GM12878 (cell line): ENCODE measurements at regions not wholly inside any gene's neighbourhood (a gene's known extent, or its start where the extent isn't known, plus 50 kb on each side); places are given as distances from the start of the nearest gene placed in this dataset.

Experiments
- ATAC-seq: fragments of 200-7000 bp; cut with Tn5 transposase; 3 replicates; pipeline ENCODE4 v1.9.1; 2020; ENCODE audit warnings: mild to moderate bottlenecking, moderate library complexity
- BruUV-seq: library from RNA; stranded (reverse); fragments of 400-500 nt; replicated peaks from 2 replicates; lab custom pipeline; 2021; lab: Mats Ljungman, UMichigan
- CTCF ChIA-PET: fragments of 300-600 bp; sonication (Branson Sonifier 250); formaldehyde crosslinking; extraction: SDS; loops from one replicate; lab custom pipeline; 2021; ENCODE audit warnings: inconsistent platforms; lab: Yijun Ruan, JAX
- POLR2A ChIA-PET: fragments of 350-600 bp; formaldehyde crosslinking; extraction: SDS; loops from one replicate; lab custom pipeline; 2021; ENCODE audit warnings: inconsistent platforms; lab: Charles Lee
- RAD21 ChIA-PET: fragments of 300-600 bp; sonication (Branson Sonifier 250); formaldehyde crosslinking; loops from one replicate; lab custom pipeline; 2023; ENCODE audit warnings: antibody characterized with exemption; ENCODE audit not compliant: unreplicated experiment; lab: Charles Lee
- SMC1A ChIA-PET: fragments of 300-600 bp; sonication (Branson Sonifier 250); formaldehyde crosslinking; loops from one replicate; lab custom pipeline; 2023; ENCODE audit not compliant: unreplicated experiment, uncharacterized antibody; lab: Charles Lee
- DNase-seq: peaks from one replicate; pipeline ENCODE4 v3.0.0-alpha.2; 2011; ENCODE audit warnings: low read depth, low spot score
- FAIRE-seq: peaks from 3 replicates; lab custom pipeline; 2011; peaks lifted over from hg19 to GRCh38; lab: Jason Lieb, UNC
- H2AFZ ChIP-seq: 2 replicates; pipeline ENCODE4 v1.6.0; 2011; ENCODE audit warnings: low read depth, low read length, control low read depth; ENCODE audit not compliant: control insufficient read depth
- H3K27ac ChIP-seq: 2 replicates; pipeline ENCODE4 v1.5.1; 2011; ENCODE audit warnings: control low read depth; ENCODE audit not compliant: control insufficient read depth, insufficient read depth
- H3K27me3 ChIP-seq, 2 experiments: replicated peaks in 1 of 2; 2 replicates each; pipeline versions ENCODE4 v1.6.0 to v1.6.1; 2011; ENCODE audit warnings: low read length in 1 of 2; ENCODE audit not compliant: control insufficient read depth in 2 of 2, insufficient read depth in 2 of 2
- H3K36me3 ChIP-seq, 2 experiments: 2 replicates each; pipeline ENCODE4 v1.5.1; 2011; ENCODE audit warnings: low read length in 1 of 2; ENCODE audit not compliant: control insufficient read depth in 2 of 2, insufficient read depth in 2 of 2
- H3K4me1 ChIP-seq: 2 replicates; pipeline ENCODE4 v1.6.1; 2011; ENCODE audit warnings: mild to moderate bottlenecking, low read length, moderate library complexity, mixed read lengths; ENCODE audit not compliant: control insufficient read depth, insufficient read depth
- H3K4me2 ChIP-seq: 2 replicates; pipeline ENCODE4 v1.6.0; 2011; ENCODE audit warnings: control low read depth; ENCODE audit not compliant: control insufficient read depth, insufficient read depth
- H3K4me3 ChIP-seq: fragments of 200-600 bp; sonication (generic); 2 replicates; pipeline ENCODE4 v1.5.1; 2016
- H3K79me2 ChIP-seq: 2 replicates; pipeline ENCODE4 v1.6.0; 2011; ENCODE audit warnings: low read length; ENCODE audit not compliant: control insufficient read depth, insufficient read depth
- H3K9ac ChIP-seq: 2 replicates; pipeline ENCODE4 v1.8.0; 2011; ENCODE audit warnings: low read length, control low read depth, mixed read lengths; ENCODE audit not compliant: control insufficient read depth, insufficient read depth
- H3K9me3 ChIP-seq: replicated peaks from 3 replicates; pipeline ENCODE4 v1.5.1; 2011; ENCODE audit warnings: mild to moderate bottlenecking, low read length; ENCODE audit not compliant: control insufficient read depth, insufficient read depth
- H4K20me1 ChIP-seq: 2 replicates; pipeline ENCODE4 v1.6.0; 2011; ENCODE audit not compliant: control insufficient read depth, insufficient read depth
- IKZF1 ChIP-seq: fragments of 450-650 bp; conservative IDR thresholded peaks from 2 replicates; pipeline ENCODE4 v1.6.1; 2017; ENCODE audit warnings: antibody characterized with exemption, mild to moderate bottlenecking
- KAT2A ChIP-seq: conservative IDR thresholded peaks from 2 replicates; pipeline ENCODE4 v1.6.1; 2011; ENCODE audit warnings: low read depth, low read length; ENCODE audit not compliant: control insufficient read depth
- MEF2B ChIP-seq: fragments of 450-650 bp; IDR thresholded peaks from 2 replicates; pipeline ENCODE4 v1.6.1; 2018; ENCODE audit warnings: mild to moderate bottlenecking, moderate library complexity; ENCODE audit not compliant: partially characterized antibody, poor library complexity, severe bottlenecking
- MTA3 ChIP-seq: IDR thresholded peaks from 2 replicates; pipeline ENCODE4 v1.6.1; 2012; ENCODE audit warnings: low read length, inconsistent platforms, borderline replicate concordance
- NFYA ChIP-seq: IDR thresholded peaks from 2 replicates; pipeline ENCODE4 v1.6.1; 2011; ENCODE audit warnings: low read depth, mild to moderate bottlenecking, low read length, improper control_type of control experiment, borderline replicate concordance
- NR2C2 ChIP-seq: IDR thresholded peaks from 2 replicates; pipeline ENCODE4 v1.6.1; 2011; ENCODE audit warnings: borderline replicate concordance, low read depth; ENCODE audit not compliant: control insufficient read depth, insufficient read length
- PAX5 ChIP-seq: IDR thresholded peaks from 2 replicates; pipeline ENCODE4 v1.6.1; 2011; ENCODE audit warnings: low read depth, low read length, borderline replicate concordance
- POLR2A ChIP-seq: IDR thresholded peaks from 2 replicates; pipeline ENCODE4 v1.6.1; 2011; ENCODE audit warnings: low read depth, mild to moderate bottlenecking, low read length
- RAD21 ChIP-seq: IDR thresholded peaks from 2 replicates; pipeline ENCODE4 v1.6.1; 2011; ENCODE audit warnings: mild to moderate bottlenecking, low read depth, low read length, moderate library complexity; ENCODE audit not compliant: insufficient read depth
- REST ChIP-seq: IDR thresholded peaks from 2 replicates; pipeline ENCODE4 v1.6.1; 2012; ENCODE audit warnings: mild to moderate bottlenecking, low read depth, low read length
- SMARCA5 ChIP-seq: fragments of 450-650 bp; IDR thresholded peaks from 2 replicates; pipeline ENCODE4 v1.6.1; 2017; ENCODE audit warnings: mild to moderate bottlenecking
- SPI1 ChIP-seq: IDR thresholded peaks from 2 replicates; pipeline ENCODE4 v1.6.1; 2011; ENCODE audit warnings: low read depth, mild to moderate bottlenecking, low read length, moderate library complexity, borderline replicate concordance; ENCODE audit not compliant: insufficient read depth
- SUPT20H ChIP-seq: IDR thresholded peaks from 2 replicates; pipeline ENCODE4 v1.6.1; 2011; ENCODE audit warnings: low read depth, mild to moderate bottlenecking, low read length, moderate library complexity, borderline replicate concordance; ENCODE audit not compliant: control insufficient read depth
- ZBTB33 ChIP-seq: fragments of 450-650 bp; IDR thresholded peaks from 2 replicates; pipeline ENCODE4 v1.6.1; 2017; ENCODE audit warnings: mild to moderate bottlenecking
- ZNF24 ChIP-seq: fragments of 450-650 bp; IDR thresholded peaks from 2 replicates; pipeline ENCODE4 v1.6.1; 2017; ENCODE audit warnings: antibody characterized with exemption, mild to moderate bottlenecking
- ZZZ3 ChIP-seq: IDR thresholded peaks from 2 replicates; pipeline ENCODE4 v1.6.1; 2011; ENCODE audit warnings: low read depth; ENCODE audit not compliant: control insufficient read depth, insufficient read length
- WGBS: methylation state at CpG from one replicate; pipeline ENCODE4 v1.1.6; 2016; ENCODE audit warnings: low lambda C conversion rate; ENCODE audit not compliant: insufficient replicate concordance, insufficient coverage; ENCODE audit errors: missing lambda C conversion rate; 5-methylcytosine and 5-hydroxymethylcytosine counted together
- in situ Hi-C: fragments of 300-500 bp; cut with MboI; formaldehyde crosslinking; loops from 9 replicates; pipeline ENCODE4 v1.14.3; 2018; ENCODE audit warnings: mixed read lengths
- intact Hi-C: fragments of 100-400 bp; cut with micrococcal nuclease; formaldehyde crosslinking; loops from one replicate; pipeline ENCODE4 v1.14.2; 2022; ENCODE audit not compliant: unreplicated experiment

- ChIA-PET RAD21 (no interaction called here), CTCF (no interaction called here)
- no peak overlapping the region for H3K4me2 ChIP-seq
- TF ChIP-seq ZBTB33 (no peak), RAD21 (no peak), SPI1 (no peak), ZZZ3 (no peak), MEF2B (no peak), KAT2A (no peak), IKZF1 (no peak), ZNF24 (no peak), POLR2A (no peak), SUPT20H (no peak), NFYA (no peak), REST (no peak), MTA3 (no peak), SMARCA5 (no peak), NR2C2 (no peak), PAX5 (no peak)
These were observed 481.6 kb downstream of the RPS24 start for GRCh38 chr10:78515038-78515872.

More at GRCh38 chr10:78515038-78515872, 481.6 kb downstream of the RPS24 start:
- no TSS peak for BruUV-seq
- 21% methylated on average over 9 of the region's 9 CpGs for WGBS
- Histone ChIP-seq H3K9me3 (no peaks in the 10 kb centered on the region), H3K4me1 (no peaks in the 10 kb centered on the region), H3K27ac (no peak overlapping the region), H3K36me3 (no peaks in the 10 kb centered on the region), H4K20me1 (no peaks in the 10 kb centered on the region), H3K4me3 (no peak overlapping the region), H2AFZ (no peak overlapping the region), H3K79me2 (no peaks in the 10 kb centered on the region), H3K27me3 (no peaks in the 10 kb centered on the region; a peak in 2 of 4 replicates), H3K9ac (no peak overlapping the region)
- SMC1A ChIA-PET, result interaction anchor here (0.7 kb wide), 1 partner anchor 668 kb away, joined by 3 read pairs; no protein-coding TSS in a partner anchor
- in situ Hi-C loops (no loop called here), intact Hi-C loops (no loop called here)
- ATAC-seq, result no peak
- FAIRE-seq, result no peak
- no peak for DNase-seq
- POLR2A ChIA-PET, result no interaction called here
